ENCODE measurements at regions not wholly inside any gene's neighbourhood (a gene's known extent, or its start where the extent isn't known, plus 50 kb on each side); places are given as distances from the start of the nearest gene placed in this dataset.
"Not testable (repeated sequence)": the region's sequence is repeated elsewhere in the genome, so short reads cannot be mapped to it uniquely, and the experiment has no call there.

DNA sequence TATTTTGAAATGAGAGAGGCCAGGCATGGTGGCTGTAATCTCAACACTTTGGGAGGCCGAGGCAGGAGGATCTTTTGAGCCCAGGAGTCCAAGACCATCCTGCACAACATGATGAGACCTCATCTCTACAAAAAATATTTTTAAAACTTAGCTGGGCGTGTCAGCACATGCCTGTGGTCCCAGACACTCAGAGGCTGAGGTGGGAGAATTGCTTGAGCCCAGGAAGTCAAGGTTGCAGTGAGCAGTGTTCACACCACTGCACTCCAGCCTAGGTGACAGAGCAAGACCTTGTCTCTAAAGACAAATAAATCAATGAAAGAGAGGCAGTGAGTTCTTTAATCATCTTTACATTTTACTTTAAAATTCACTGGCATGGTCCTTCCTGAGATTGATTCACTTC, 124.5 kb downstream of the DUSP6 start:
- no peak for DNase-seq (ENCODE audit: low read depth)

DNA sequence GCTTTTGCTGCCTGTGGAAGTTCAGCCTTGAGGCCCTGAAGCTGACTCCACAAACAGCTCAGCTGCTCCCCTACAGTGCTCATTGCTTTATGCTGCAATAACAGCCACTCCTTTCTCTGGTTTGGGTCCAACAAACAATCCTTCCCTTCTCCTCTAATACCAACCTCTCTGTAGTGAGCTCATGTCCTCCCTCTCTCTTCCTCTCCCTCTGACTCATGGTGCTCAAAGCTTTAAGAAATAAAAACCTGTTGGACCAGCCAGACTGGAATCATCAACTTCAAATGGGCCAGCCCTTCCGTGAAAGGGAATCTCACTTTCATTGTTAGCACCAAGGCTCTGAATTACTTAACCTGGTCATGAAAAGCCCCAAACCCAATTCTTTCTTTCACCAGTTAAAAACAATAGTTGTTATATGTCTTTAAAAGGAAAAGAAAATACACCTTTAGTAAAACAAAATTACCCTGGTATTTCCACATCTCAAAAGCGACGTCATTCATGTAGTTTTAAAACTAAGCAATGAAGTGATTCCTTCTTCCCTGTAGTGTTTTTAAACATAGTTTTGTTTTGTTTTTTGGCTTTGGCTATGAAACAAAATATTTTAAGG, 126.4 kb downstream of the DUSP6 start:
- peak; percentile 88 for DNase-seq (ENCODE audit: low read depth)

DNA sequence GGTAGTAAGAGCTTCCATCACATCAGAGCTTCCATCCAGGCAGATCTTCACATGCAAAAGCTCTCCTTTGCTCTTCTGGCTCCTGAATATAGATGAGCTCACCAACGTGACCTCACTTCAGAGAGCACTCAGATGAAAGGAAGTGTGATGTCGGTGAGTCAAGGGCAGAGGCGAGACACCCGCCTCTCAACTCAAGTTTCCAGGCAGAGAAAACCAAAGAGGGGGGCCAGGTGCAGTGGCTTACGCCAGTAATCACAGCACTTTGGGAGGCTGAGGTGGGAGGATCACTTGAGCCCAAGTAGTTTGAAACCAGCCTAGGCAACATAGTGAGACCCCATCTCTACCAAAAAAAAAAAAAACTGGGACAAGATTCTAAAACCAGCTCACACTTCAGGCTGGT, 126.9 kb downstream of the DUSP6 start:
- peak; percentile 53 for DNase-seq (ENCODE audit: low read depth)

DNA sequence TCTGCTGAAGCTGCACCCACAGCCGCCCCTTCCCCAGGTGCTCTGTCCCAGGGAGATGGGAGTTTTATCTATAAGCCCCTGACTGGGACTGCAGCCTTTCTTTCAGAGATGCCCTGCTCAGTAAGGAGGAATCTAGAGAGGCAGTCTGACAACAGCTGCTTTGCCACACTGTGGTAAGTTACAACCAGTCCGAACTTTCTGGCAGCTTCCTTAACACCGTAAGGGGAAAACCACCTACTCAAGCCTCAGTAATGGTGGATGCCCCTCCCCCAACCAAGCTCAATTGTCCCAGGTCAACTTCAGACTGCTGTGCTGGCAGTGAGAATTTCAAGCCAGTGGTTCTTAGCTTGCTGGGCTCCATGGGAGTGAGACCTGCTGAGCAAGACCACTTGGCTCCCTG, 129.7 kb downstream of the DUSP6 start:
- DNase-seq (ENCODE audit: low read depth) = not testable (repeated sequence)

DNA sequence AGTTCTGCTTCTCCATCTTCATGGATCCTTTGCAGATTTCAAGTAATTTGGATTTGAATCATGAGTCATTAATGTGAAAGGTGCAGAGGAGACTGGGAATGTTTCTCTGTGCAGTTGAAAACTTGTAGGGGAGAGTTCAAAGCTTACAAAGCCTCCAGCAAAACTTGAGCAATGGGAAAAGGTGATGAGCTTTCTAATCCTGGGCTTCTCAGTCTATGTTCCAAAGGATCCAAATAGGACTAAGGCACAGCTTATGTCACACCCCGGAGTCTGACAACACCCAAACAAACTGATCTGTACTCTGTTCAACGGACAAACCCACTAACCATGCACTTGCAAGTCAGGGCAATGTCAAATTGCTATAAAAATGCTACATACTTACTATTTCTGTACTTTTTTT, 134.8 kb downstream of the DUSP6 start:
- no peak for DNase-seq (ENCODE audit: low read depth)

DNA sequence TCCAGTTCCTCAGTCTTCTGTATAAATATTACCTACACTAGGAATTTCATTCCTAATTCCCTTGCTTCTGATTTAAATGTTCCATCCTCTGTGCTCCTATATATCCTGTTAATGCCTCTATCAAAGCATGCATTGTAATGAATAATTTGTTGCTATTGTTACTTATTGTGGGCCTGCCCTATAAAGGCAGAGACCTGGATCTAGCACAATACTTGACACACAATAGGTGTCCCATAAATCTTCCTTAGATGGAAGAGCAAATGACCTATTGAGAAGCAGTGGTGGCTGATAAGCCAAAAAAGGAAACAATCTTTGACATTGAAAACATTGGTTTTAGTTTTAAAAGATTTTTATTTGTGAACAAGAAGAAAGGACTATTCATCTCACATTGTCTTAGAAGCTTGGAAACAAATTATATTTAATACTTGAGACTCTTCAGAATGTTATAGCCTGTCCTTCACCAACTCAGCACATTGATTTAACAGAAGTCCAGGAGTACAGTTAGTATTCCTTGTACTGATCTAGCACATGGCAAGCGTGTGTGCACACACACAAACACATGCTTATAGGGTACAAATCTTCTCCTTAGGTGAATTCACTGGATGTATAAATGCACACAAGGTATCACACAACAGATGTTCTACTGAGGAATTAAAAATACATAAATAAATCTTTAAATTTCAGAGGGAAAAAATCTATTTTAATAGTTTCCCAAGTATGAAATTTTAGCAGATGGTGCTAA, 135.9 kb downstream of the DUSP6 start:
- no peak for DNase-seq (ENCODE audit: low read depth)

DNA sequence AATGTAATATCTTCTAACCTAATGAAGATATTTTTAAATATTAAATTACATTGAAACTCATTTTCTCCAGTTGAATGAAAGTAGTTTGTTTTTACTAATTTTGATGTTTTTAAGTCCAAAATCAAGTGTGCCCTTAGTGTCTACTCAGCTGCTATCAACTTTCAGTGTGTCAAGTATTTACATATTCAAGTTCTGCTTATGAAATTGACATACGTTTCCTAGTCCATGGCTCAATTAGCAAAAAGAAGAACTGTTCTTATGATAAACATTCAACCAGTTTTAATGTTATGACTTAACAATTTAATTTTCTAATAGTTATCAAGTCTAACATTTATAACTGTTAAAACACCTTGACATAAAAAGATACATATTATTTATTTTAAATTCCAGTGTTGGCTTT, 137.1 kb downstream of the DUSP6 start:
- no peak for DNase-seq (ENCODE audit: low read depth)

DNA sequence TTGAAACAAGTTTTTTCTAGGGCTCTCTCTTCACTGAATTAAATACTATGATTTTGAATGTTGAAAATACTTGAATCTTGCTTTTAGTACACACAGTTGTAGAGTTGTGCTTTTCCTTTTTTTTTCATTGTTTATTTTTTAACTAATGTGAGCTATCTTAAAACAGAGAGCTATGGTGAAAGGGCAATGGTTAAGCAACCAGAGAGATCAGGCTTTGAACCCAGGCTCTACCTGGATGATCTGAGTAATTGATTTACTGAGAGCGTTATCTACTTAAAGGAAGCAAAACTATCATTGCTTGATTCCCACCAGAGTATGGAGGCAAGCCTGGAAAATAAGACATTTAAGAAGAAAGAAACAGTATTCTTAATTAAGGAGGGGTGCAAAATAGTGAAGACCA, 138.6 kb downstream of the DUSP6 start:
- DNase-seq (ENCODE audit: low read depth) = no peak

DNA sequence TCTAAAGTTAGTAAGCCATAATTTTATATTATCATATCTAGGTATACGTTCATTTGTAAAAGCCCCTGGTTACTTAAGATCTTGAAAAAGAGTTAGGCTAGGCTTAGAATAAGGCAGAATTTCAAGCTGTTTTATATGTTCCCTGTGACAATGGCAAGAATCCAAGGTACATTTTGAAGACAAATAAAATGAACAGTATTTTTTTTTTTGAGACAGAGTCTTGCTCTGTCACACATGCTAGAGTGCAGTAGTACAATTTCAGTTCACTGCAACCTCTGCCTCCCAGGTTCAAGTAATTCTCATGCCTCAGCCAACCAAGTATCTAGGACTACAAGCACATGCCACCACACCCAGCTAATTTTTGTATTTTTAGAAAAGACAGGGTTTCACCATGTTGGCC, 139.2 kb downstream of the DUSP6 start:
- no peak for DNase-seq (ENCODE audit: low read depth)

DNA sequence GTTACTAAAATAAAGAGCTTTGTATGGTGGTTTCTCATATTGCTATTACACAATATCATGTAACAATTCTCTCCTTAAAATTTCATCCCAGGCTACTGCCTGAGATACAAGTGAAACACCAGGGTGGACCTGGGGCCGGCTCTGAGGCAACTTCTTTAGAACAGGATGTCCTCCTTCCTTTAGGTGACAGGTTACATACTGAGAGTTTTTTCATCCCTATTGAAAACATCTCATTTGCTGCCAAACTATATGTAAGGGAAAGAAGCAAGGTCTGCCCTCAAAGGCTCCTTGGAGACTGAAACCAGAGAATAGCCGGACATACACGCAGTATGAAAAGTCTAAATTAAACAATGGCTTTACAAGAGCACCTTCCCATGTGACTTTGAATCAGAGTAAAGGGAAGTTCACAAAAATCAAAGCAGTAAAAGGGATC, 139.9 kb downstream of the DUSP6 start:
- no peak for DNase-seq (ENCODE audit: low read depth)

DNA sequence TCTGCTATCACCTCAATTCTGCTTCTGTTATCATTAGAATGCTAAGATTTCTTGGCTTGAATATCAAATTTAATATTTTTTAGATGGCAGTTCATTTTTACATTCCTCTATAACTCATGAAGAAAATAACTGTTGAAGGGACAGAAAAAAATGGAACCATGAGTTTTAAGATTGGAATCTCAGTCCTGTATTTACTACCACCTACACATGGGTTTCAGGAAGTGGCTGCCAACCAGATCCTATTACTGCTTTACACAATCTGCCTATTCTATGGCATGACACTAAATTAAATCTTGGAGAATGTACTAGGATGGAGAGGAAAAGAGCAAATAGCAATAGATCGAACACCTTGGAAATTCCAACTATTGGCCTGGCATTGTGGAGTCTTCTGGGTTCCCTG, 140.8 kb downstream of the DUSP6 start:
- no peak for DNase-seq (ENCODE audit: low read depth)

DNA sequence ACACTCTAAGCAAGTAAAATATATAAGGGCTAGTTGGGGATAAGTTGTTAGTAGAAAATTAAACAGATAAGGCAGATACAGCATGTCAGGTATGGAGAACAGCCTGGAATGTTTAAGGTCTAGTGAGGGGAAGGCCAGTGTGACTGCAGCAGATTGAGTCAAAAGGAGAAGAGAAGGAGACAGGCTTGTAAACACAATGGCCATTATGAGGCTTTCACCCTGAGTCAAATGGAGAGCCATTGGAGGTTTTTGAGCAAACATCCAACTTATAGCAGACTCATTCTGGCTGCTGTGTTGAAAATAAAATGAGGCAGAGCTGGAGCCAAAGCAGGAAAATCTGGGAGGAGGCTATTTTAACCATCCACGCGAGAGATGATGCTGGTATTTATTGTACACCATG, 142.0 kb downstream of the DUSP6 start:
- no peak for DNase-seq (ENCODE audit: low read depth)

DNA sequence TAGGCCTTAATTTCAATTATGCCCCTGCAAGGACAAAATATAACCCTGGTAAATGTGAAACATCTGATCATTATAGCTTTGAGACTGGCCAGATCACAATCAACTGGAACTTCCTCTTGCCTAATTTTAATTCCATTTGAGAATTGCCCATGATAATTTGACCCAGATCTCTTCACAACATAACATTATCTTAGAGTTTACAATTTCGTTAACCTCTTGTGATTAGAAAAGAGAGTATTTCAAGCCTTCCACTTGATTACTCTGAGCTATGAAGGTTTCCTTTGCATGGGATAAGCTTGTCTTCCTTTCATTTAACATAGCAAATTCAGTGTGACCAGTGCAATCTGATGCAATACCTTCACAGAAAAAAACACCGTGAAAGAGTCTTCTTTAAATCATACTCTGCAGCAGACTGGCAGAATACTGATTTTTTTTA, 143.6 kb downstream of the DUSP6 start:
- peak; percentile 30 for DNase-seq (ENCODE audit: low read depth)

DNA sequence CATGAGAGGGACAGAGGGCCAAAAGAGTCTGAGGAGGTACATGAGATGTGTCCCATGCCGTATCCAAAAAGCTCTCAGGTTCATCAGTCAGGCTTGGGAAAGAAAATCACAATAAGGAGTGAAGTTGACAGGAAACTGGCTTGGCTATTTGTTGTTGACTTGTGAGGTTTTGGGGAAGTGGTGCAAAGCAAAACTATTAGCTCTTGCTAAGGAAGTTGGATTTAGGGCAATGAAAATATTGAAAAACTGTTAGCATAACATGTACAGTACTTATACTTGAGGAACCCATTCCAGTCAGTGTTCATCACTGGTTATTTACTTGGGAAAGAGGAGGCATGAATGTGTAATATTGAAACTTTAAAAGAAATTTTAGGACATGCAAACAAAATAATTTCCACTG, 145.9 kb downstream of the DUSP6 start:
- DNase-seq (ENCODE audit: low read depth) = no peak

DNA sequence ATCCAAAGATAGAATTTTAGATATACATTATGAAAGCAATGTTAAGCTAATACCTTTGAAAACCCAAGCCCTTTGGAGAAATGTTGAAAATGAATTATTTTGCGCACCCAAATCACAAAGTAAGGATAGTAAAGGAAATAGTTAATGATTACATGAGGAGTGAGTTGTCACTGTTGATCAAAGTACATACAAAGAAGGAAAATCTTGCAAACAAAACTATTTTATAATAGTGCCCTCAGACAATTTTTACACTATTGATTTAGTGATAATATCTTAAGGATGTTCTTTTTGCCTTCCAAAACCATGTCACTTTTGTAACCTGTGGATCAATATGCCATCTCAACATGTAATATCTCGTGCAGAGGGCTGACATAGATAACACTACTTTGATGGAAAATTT, 146.8 kb downstream of the DUSP6 start:
- DNase-seq (ENCODE audit: low read depth) = no peak

DNA sequence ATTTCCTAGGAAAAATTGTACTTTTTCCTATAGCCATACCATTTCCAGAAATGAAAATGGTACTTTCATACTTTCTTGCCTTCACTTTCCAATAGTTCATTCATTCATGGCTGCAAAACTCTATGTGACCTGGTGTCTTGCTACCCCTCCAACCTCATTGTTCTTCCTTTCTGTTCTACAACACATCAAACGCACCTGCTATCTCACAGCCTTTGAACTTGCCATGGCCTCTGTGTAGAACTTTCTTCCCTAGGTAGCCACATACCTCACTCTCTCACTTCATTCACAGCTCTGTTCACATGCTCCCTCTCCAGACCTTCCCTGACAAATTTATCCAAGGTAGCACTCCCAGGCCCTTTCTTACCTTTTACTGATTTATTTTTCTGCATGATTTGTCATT, 149.2 kb downstream of the DUSP6 start:
- DNase-seq (ENCODE audit: low read depth) = no peak

DNA sequence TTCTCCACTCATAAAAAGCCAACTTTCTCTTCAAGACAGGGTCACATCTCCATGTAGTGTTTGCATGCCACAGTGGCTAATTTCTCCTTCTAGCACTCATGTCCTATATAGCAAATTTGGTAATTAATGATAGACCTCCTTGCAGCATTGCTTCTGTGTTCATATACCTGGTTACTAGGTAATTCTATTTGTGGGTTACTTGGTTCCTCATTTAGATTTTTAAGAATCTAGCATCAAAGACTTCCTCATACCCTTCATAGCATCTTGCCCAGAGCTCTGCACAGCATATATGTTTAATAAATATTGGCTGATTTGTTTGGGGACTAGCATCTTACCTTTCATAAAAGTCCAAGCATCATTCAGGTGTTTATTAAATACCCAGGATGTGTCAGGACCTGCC, 152.1 kb downstream of the DUSP6 start:
- no peak for DNase-seq (ENCODE audit: low read depth)

DNA sequence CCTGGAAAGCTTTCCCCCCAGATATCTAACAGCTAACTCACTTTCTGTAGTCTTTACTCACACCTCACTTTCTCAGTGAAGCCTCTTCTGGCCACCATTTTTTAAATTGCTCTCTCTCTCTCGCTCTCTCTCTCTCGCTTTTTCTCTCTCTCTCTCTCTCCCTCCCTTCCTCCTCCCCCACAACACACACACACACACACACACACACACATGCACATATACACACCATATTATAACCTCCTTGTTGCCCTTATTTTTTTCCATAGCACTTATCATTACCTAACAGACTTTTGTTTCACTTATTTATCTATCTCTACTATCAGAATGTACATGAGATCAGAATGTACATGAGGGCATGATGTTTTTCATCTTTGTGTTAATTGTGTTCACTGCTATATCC, 156.8 kb downstream of the DUSP6 start:
- no peak for DNase-seq (ENCODE audit: low read depth)

DNA sequence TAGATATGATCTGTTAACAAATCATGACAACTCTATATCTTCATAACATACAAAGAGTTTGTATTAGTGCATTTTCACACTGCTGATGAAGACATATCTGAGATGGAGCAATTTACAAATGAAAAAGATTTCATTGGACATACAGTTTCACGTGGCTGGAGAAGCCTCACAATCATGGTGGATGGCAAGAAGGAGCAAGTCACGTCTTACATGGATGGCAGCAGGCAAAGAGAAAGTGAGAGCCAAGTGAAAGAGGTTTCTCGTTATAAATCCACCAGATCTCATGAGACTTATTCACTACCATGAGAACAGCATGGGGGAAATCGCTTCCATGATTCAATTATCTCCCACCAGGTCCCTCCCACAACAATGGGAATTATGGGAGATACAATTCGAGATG, 157.6 kb downstream of the DUSP6 start:
- DNase-seq (ENCODE audit: low read depth) = no peak

DNA sequence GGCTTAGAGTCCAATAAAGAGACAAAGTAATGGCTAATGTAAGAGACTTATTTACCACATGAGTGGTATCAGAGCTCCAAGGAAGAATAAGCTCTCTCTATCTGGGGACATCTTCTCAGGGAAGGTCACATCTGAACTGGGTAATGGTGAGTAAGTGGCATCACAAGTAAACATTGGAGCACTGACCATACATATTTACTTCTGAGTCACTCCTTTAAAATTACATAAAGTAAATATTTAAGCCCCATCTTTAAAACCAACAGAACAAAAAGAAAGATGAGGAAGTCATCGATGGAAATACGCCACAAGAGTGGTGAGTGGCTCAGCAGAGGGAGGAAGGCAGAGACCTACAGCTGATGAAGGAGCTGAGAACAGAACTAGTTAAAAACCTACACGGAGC, 159.9 kb downstream of the DUSP6 start:
- DNase-seq (ENCODE audit: low read depth) = no peak

DNA sequence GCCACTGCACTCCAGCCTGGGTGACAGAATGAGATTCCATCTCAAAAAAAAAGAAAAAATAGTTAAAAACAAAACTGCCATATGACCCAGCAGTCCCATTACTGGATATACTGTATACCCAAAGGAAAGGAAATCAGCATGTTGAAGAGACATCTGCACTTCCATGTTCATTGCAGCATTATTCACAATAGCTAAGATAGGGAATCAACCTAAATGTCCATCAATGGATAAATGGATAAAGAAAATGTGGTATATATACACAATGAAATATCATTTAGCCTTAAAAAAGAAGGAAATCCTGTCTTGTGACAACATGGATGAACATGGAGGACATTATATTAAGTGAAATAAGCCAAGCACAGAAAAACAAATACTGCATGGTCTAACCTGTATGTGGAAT, 160.7 kb downstream of the DUSP6 start:
- not testable (repeated sequence) for DNase-seq (ENCODE audit: low read depth)

DNA sequence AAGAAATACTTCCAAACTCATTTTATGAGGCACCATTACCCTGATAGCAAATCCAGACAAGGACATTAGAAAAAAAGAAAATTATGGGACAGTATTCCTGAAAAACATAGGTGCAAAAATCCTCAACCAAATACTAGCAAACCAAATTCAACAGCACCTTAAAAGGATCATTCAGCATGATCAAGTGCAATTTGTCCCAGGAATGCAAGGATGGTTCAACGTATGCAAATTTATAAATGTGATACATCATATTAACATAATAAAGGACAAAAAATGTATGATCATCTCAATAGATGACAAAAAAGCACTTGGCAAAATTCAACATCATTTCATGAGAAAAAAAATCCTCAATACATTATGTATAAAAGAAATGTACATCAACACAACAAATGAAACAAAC, 162.9 kb downstream of the DUSP6 start:
- no peak for DNase-seq (ENCODE audit: low read depth)

DNA sequence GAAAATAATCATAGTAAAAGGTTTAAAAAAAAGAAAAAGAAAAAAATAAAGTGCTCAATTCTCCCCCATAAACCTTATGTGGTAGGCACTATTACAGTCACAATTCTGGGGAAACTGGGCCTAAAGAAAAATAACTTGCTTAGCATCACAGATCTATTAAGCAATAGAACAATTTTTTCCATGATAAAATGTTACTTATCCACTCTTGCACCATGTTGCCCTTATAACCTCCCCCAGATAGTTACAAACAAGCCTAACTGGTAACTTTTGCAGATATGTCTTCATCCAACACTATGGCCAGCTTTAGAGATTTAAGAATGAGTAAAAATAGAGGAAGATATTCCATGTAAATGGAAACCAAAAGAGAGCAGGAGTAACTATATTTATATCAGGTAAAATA, 164.8 kb downstream of the DUSP6 start:
- DNase-seq (ENCODE audit: low read depth) = no peak

DNA sequence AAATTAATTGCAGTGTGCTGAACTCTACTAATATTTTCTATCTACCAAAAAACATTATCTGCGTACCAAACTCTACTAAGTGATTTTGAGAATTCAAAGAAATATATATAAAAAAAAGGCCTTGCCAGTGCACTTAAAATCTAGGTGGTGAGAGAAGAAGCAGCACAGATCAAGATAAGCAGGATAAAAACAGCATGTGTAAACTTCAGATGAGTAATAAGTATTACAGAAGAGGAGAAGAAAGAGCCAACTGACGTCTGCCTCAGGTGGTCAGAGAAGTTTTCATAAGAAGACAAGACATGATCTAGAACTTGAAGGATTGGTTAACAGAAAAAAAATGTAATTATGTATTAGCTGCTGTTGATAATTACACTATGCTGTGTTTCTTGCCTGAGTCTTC, 166.4 kb downstream of the DUSP6 start:
- DNase-seq (ENCODE audit: low read depth) = no peak
